Activated CD8-positive, alpha-beta memory T cell treated with anti-CD3 and anti-CD28 coated beads, Interleukin-2, amount 50 U/mL, for 24 hours (primary cell): ENCODE measurements at regions not wholly inside any gene's neighbourhood (a gene's known extent, or its start where the extent isn't known, plus 50 kb on each side); places are given as distances from the start of the nearest gene placed in this dataset.

ENCODE experiments used
- DNase-seq: peaks from one replicate; pipeline ENCODE4 v3.0.0-alpha.2; 2020; ENCODE audit errors: extremely low read depth

DNA sequence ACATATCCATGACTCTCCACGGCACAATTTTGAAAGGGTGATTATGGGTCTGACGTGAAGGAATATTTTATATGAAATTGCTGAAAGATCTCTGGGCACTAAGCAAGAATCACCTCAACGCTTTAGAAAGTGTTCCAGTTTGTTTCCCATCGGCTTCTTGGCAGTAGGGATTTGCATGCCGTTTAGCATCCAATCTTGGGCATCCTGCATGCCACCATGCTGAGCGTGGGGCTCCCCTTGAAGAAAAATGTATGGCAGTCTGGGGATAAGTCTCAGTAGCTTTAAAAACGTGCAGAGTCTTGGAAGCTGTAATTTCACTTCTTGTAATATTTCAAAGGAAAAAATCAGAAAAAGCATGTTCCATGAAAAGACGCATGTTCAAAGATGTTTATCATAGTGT, 151.7 kb downstream of the DMRT2 start:
- DNase-seq = no peak

DNA sequence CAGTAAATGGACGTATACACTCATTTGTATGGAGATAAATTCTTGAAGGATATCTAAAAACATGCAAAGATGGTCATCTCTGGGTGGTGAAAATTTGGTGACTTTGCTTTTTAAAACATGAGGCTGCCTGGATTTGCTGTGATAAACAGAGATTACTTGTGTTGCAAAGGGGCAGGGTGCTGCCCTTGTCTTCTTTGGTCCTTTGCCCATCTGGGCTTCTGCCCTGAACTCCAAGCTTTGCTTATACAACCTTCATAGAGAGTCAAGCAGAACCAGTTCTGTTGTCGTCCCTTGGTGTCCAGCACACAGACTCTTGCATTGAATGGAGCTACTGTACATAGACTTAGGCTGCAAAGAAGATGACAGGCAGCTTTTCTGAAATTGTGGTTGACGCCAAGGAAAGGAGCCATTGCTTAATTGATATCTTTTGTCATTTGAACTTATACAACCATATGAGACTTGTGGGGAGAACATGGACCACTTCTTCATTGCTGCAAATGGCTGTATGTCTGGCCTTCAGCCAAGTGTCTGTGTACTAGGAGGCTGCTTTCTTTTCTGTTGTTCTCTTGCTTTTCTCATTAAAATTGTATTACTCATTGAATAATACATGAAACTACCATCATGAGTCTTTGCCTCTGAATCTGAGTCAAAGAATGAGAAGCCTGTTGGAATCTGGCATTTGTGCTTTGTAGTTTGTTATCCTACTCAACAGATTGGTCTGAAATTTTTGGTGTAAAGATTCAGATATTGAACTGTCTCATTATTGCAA, 152.5 kb downstream of the DMRT2 start:
- no peak for DNase-seq

DNA sequence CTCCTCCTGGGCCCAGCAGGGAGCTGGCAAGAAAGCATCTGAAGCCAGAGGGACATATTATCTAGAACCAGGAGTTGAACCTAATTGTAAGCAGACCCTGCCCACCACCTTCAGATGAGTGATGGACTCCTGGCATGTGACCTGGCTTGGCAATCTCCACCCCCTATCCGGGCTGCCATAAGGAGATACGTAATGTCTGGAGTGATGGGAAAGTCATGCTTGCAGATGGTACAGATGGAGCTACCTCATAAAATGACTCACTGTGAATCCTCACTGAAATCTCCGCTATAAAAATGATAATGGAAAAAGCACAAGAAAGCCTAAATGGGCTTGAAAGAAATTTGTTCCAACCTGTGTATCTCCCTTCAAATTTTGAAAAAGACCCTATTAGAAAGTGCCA, 157.5 kb downstream of the DMRT2 start:
- DNase-seq = no peak

DNA sequence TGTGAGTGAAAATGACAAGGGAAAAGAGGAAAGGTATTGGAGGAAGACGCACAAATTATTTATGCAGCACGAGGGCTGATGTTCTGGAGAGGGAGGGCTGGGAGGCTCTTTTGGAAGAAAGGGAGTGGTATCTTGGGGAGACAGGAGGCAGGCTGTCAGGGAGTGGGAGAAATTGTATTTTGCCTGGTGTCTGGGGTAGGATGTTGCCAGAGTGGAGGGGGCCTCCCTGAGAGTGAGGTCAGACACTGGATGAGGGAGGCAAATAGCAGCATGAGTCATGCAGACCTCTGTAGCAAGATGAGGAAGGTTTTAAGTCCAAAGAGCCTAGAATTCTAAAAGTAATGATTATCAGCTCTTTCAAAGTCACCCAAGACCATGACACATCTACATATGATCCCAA, 158.0 kb downstream of the DMRT2 start:
- DNase-seq = no peak

- DNase-seq = no peak
These were observed 160.8 kb downstream of the DMRT2 start for GRCh38 chr9:1210954-1211353.

DNA sequence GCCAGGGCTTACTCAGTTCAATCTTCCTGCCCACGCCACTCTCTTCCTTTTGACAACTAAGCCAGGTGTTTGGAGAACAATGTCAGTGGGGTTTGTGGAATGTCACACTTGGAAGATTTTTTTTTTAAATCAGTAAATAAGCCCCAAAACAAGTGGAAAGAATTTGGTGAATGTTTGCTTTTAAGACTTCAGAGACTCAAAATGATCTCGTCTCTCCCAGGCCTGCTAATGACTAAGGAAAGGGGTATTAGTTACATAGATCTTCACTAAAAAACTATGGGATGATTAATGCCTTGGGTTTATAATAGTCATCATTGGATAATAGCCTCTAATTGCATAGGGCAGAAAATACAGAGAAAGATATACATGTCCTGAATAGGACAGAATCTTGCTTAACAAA, 166.4 kb downstream of the DMRT2 start:
- DNase-seq = no peak

DNA sequence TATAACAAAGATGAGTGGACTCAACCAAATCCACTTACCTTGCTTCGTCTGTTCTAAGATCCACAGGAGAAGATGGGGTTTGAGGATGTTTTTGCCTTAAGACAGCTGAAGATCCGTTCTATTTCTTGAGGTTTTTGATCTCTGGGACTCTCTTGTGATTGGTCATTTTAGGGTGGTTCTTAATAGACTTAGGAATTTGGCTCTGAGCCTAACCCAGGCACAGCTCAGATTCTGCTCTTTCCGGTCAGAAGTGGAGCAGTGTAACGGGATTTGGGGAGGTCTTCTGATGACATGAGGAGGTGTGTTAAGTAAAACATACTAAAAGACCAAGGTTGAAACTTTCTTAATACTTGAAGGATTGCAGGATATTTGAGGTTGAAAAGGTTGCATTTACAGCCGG, 166.9 kb downstream of the DMRT2 start:
- DNase-seq = no peak

GRCh38 chr9:1219284-1219683, 169.1 kb downstream of the DMRT2 start:
- no peak for DNase-seq

- DNase-seq = no peak
These were observed 171.1 kb downstream of the DMRT2 start for GRCh38 chr9:1221298-1221697.

- no peak for DNase-seq
These were observed 172.4 kb downstream of the DMRT2 start for GRCh38 chr9:1222511-1222910.

DNA sequence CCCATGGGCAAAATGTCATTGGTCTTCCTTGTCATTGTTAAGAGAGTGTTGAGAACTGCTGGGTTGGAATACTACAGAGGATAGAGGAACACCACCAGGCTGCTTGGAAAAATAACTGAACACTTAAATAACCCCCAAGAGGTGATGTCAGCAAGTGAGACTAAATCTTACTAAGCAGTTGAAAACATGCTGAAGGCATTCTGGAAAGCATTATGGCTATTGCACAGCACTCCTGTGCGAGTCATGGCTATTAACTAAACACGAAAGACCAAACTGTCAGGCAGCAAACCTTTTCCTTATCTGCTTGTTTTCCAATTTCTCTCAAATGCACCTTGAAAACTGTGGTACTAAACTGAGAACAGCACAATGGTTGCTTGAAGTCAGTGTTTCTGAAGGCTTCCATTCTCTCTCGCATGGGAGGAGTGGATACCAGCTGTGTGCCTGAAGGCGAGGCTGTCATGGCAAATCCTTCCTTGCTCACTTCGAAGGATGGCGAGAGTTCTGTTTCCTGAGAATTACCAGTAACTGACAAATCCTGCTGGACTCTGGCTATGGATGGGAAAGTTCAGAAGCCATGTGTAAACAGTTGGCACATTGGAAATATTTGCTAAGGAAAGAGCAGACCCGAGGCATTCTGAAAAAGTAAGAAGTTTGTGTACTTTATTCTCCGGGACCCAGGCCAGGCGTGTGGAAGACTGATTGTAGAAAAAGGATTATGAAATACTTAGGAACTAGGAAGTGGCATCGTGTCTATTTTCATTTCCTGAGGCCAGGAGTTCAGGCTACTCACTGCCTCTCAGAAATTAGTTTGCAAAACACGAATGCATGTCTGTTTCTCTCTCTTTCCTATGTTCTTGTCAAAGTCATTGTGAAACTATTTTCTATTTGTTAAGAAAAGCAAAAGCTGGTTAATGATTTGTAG, 182.1 kb downstream of the DMRT2 start:
- DNase-seq = no peak

- no peak for DNase-seq
These were observed 183.4 kb downstream of the DMRT2 start for GRCh38 chr9:1233568-1233967.

- no peak for DNase-seq
These were observed 185.5 kb downstream of the DMRT2 start for GRCh38 chr9:1235650-1236049.

GRCh38 chr9:1236061-1236460, 185.9 kb downstream of the DMRT2 start:
- DNase-seq = no peak

DNA sequence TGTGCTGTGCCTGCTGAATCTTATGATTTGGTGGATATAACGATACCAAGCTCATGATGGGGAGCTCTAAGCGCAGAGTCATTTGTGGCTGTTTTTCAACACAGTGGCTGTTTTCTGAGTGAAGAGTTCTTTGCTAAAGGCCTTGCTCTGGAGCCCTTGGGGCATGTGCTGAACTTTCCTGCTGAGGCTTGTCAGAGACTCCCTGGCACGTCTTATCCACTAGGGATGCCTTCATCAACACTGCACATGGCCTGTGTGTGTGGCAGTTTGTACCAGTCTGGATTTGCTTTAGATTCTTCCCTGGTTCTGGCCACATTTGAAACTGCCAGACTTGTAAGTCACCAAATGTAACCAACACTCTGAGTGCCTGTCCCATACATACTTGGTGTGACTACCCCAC, 188.2 kb downstream of the DMRT2 start:
- DNase-seq = no peak

- no peak for DNase-seq
These were observed 198.6 kb downstream of the DMRT2 start for GRCh38 chr9:1248743-1249142.

GRCh38 chr9:1253064-1253979, 203.2 kb downstream of the DMRT2 start:
- no peak for DNase-seq

DNA sequence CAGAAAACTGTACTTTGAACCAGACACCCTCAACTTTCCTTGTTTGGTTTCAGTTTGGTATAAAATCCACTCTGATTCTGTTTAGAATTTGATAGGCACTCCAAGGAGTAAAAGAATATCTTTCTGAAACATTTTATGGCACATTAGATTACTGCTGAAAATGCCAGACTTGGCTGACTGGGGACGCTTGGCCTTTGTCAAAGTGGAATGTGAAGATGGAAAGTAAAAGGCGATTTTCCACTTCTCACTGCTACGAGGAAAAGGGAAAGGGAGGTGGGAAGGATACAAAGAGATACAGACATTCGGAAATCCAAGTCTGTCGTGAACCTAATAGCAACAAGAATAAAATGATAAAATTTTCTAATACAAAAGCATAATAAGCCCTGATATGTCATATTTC, 203.9 kb downstream of the DMRT2 start:
- no peak for DNase-seq

DNA sequence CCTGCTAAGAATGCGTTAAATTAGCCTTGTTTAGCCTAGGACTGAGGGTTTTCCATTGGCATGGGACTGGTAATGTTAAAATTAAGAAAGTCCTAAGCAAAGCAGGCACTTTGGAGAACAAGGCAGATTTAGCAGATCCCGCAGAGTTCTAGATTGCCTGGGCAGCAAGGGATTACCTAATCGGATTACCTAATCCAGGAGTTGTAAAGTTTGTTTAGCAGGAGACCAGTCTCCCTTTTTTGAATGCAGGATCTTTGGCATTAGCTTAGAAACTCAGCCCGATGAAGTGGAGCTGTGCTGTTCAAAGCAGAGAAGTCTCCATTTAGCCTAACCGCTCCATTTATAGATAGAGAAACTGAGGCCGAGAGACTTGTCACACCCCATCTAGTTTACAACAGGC, 206.0 kb downstream of the DMRT2 start:
- DNase-seq = no peak

- DNase-seq = no peak
These were observed 211.1 kb downstream of the DMRT2 start for GRCh38 chr9:1261266-1261665.

DNA sequence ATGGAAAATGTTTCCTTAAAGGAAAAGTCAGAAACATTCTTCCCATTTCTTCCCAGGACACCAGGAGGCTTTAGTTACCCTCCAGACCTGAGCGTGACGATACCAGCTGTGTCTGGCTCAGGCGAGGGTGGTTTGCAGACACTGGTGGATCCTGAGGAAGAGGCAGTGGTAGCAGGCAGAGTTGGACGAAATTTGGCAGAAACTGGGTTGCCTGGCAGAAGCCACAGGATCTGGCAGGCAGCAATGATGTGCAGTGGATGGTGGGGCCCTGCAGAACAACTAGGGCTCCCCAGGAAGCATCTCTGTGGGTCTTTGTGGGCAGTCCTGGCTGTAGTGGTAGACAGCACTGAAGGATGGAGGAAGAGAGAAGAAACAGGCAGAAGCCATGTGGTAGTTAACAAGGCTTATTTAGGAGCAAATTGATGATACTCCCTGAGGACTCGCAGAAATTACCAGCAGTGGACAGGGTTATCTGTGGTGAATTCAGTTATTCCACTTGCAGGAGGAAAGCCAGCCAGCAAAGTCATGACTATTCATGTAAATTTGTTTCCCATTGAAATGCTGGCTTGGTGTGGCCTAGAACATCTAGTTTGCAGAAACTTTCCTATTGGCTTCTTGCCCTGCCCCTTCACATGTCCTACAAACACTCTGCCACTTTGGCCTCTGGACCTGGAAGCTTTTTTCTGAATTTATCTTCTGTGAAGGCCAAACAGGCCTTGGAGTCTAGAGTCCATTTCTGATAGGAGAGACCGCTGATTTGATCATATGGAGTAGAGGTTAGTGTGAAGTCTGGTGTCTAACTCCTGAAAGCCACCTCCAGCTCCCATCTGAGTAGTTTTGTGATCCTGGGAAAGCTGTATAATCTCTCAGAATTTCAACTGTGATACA, 212.0 kb downstream of the DMRT2 start:
- no peak for DNase-seq
